Activated T-helper 9 cell treated with anti-CD3 and anti-CD28 coated beads, Interleukin-2, amount 50 U/mL, for 16 hours (primary cell): ENCODE measurements at regions not wholly inside any gene's neighbourhood (a gene's known extent, or its start where the extent isn't known, plus 50 kb on each side); places are given as distances from the start of the nearest gene placed in this dataset.
"Not testable (repeated sequence)": the region's sequence is repeated elsewhere in the genome, so short reads cannot be mapped to it uniquely, and the experiment has no call there.

Source experiments
- DNase-seq: peaks from one replicate; pipeline ENCODE4 v3.0.0-alpha.2; 2020; ENCODE audit warnings: low read depth

GRCh38 chr21:18104802-18105201 is 139.8 kb upstream of the CHODL start:
- no peak for DNase-seq

- DNase-seq = not testable (repeated sequence)
These were observed 148.2 kb upstream of the CHODL start for GRCh38 chr21:18096413-18096812.

- no peak for DNase-seq
These were observed 154.8 kb upstream of the CHODL start for GRCh38 chr21:18089786-18090185.

GRCh38 chr21:18070392-18070791 is 174.2 kb upstream of the CHODL start:
- DNase-seq = no peak

- DNase-seq = no peak
These were observed 174.8 kb upstream of the CHODL start for GRCh38 chr21:18069875-18070274.

- no peak for DNase-seq
These were observed 184.2 kb upstream of the CHODL start for GRCh38 chr21:18060402-18060801.

- DNase-seq = no peak
These were observed 185.8 kb upstream of the CHODL start for GRCh38 chr21:18058731-18059398.

- DNase-seq = no peak
These were observed 191.5 kb upstream of the CHODL start for GRCh38 chr21:18053151-18053550.

GRCh38 chr21:18049461-18049860 is 195.2 kb upstream of the CHODL start:
- DNase-seq = no peak

- DNase-seq = no peak
These were observed 203.6 kb upstream of the CHODL start for GRCh38 chr21:18041012-18041411.

- no peak for DNase-seq
These were observed 211.1 kb upstream of the C21orf91 start for GRCh38 chr21:18030248-18030647.

- DNase-seq = no peak
These were observed 207.2 kb upstream of the C21orf91 start for GRCh38 chr21:18026359-18026758.

GRCh38 chr21:18023711-18024110 is 204.6 kb upstream of the C21orf91 start:
- no peak for DNase-seq

GRCh38 chr21:18023157-18023556 is 204.0 kb upstream of the C21orf91 start:
- DNase-seq = no peak

- no peak for DNase-seq
These were observed 188.0 kb upstream of the C21orf91 start for GRCh38 chr21:18007121-18007520.

GRCh38 chr21:18006691-18007090 is 187.5 kb upstream of the C21orf91 start:
- no peak for DNase-seq

GRCh38 chr21:18002393-18002792 is 183.2 kb upstream of the C21orf91 start:
- no peak for DNase-seq

- no peak for DNase-seq
These were observed 182.0 kb upstream of the C21orf91 start for GRCh38 chr21:18000981-18001686.

- not testable (repeated sequence) for DNase-seq
These were observed 179.4 kb upstream of the C21orf91 start for GRCh38 chr21:17998599-17998998.

GRCh38 chr21:17989780-17990179 is 170.6 kb upstream of the C21orf91 start:
- DNase-seq = no peak

GRCh38 chr21:17988102-17988437 is 168.9 kb upstream of the C21orf91 start:
- DNase-seq = no peak

- DNase-seq = no peak
These were observed 168.4 kb upstream of the C21orf91 start for GRCh38 chr21:17987382-17988101.

GRCh38 chr21:17981060-17981740 is 162.0 kb upstream of the C21orf91 start:
- DNase-seq = no peak
